ENCODE measurements at regions not wholly inside any gene's neighbourhood (a gene's known extent, or its start where the extent isn't known, plus 50 kb on each side); places are given as distances from the start of the nearest gene placed in this dataset.

DNA sequence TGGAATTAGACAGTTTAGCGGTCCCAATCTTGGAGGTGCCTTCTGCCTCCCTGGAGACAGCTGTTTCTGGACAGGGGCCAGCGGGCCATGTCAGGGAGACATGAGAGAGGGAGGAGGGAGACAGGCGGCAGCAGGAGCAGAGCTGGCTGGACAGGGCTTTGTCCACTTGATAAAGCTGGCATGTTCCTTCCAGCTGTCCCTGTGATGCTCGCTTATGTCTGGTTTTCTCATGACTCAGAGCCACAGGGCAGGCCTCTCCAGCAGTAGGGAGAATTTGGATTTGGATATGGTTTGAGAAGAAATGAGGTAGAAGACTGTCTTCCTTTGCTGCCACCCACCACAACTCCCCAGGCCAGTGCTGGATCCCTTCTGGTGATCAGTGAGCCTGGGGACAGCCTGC, 51.7 kb upstream of the SORCS3 start:
- no peak overlapping the region for H3K4me2 ChIP-seq
- no peak overlapping the region for H3K27ac ChIP-seq
- TF ChIP-seq EZH2 (IDR thresholded peaks at IDR 0.05; ENCODE audit: borderline replicate concordance), result no peak
- no peak for TF ChIP-seq EZH2phosphoT487 (IDR thresholded peaks at IDR 0.05; ENCODE audit: low read depth, severe bottlenecking, unreplicated experiment)
- TF ChIP-seq, protein P1, sequence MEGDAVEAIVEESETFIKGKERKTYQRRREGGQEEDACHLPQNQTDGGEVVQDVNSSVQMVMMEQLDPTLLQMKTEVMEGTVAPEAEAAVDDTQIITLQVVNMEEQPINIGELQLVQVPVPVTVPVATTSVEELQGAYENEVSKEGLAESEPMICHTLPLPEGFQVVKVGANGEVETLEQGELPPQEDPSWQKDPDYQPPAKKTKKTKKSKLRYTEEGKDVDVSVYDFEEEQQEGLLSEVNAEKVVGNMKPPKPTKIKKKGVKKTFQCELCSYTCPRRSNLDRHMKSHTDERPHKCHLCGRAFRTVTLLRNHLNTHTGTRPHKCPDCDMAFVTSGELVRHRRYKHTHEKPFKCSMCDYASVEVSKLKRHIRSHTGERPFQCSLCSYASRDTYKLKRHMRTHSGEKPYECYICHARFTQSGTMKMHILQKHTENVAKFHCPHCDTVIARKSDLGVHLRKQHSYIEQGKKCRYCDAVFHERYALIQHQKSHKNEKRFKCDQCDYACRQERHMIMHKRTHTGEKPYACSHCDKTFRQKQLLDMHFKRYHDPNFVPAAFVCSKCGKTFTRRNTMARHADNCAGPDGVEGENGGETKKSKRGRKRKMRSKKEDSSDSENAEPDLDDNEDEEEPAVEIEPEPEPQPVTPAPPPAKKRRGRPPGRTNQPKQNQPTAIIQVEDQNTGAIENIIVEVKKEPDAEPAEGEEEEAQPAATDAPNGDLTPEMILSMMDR (IDR thresholded peaks at IDR 0.05; ENCODE audit: poor library complexity), result no peak

DNA sequence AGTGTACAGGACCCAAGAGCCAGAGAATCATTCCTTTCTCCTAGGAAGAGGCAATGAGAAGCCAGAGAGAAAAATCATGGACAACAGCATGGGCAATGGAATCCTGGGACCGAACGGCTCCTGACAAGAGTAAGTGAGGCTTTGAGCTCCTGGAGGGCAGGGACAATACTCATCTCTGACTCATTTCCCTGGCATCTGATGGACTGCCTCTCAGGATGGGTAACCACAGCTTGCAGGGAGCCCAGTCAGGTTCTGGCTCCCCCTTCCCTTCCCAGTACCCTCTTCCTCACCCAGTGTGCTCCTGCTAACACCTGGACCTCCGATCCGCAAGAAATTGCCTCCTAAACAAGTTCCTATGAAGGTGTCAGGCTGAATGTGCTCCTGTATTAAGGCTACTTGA, 51.2 kb upstream of the SORCS3 start:
- no peak overlapping the region for H3K4me3 ChIP-seq
- no peak overlapping the region for H3K4me2 ChIP-seq
- no peaks in the 10 kb centered on the region for H4K20me1 ChIP-seq (ENCODE audit: insufficient read depth, poor library complexity, severe bottlenecking)
- no peak for DNase-seq (ENCODE audit: low spot score)
- TF ChIP-seq EZH2phosphoT487 (IDR thresholded peaks at IDR 0.05; ENCODE audit: low read depth, severe bottlenecking, unreplicated experiment) (no peak), EZH2 (IDR thresholded peaks at IDR 0.05; ENCODE audit: borderline replicate concordance) (no peak)
- TF ChIP-seq, protein P1 (IDR thresholded peaks at IDR 0.05; ENCODE audit: poor library complexity), result no peak
- H3K36me3 ChIP-seq (replicated peaks; ENCODE audit: insufficient read depth, low read depth), result no peaks in the 10 kb centered on the region
- no peak overlapping the region for H2AFZ ChIP-seq
- no peaks in the 10 kb centered on the region for H3K9me3 ChIP-seq (ENCODE audit: low read depth)
- 74% methylated on average over 4 of the region's 4 CpGs for WGBS (ENCODE audit: low lambda C conversion rate, missing lambda C conversion rate)
- no peaks in the 10 kb centered on the region for H3K4me1 ChIP-seq (ENCODE audit: insufficient read depth)
- no peak overlapping the region for H3K27ac ChIP-seq
- H3K9me2 ChIP-seq (replicated peaks; ENCODE audit: insufficient read depth), result no peaks in the 10 kb centered on the region
- H3K27me3 ChIP-seq, result peaks cover 19% of the 10 kb centered on the region
- H3K79me2 ChIP-seq, result no peaks in the 10 kb centered on the region

More for the DNA sequence above, 51.7 kb upstream of the SORCS3 start:
- no peak overlapping the region for H3K4me3 ChIP-seq
- no peaks in the 10 kb centered on the region for H3K9me3 ChIP-seq (ENCODE audit: low read depth)
- no peaks in the 10 kb centered on the region for H4K20me1 ChIP-seq (ENCODE audit: insufficient read depth, poor library complexity, severe bottlenecking)
- H3K4me1 ChIP-seq (ENCODE audit: insufficient read depth), result no peaks in the 10 kb centered on the region
- no peaks in the 10 kb centered on the region for H3K36me3 ChIP-seq (replicated peaks; ENCODE audit: insufficient read depth, low read depth)
- no peak for DNase-seq (ENCODE audit: low spot score)
- 81% methylated on average over 4 of the region's 4 CpGs for WGBS (ENCODE audit: low lambda C conversion rate, missing lambda C conversion rate)
- H3K9me2 ChIP-seq (replicated peaks; ENCODE audit: insufficient read depth), result no peaks in the 10 kb centered on the region
- no peak overlapping the region for H2AFZ ChIP-seq
- no peaks in the 10 kb centered on the region for H3K79me2 ChIP-seq
- H3K27me3 ChIP-seq, result peaks cover 19% of the 10 kb centered on the region

Data from hepatocyte (in vitro differentiated cells).